A673 (cell line): ENCODE measurements at regions not wholly inside any gene's neighbourhood (a gene's known extent, or its start where the extent isn't known, plus 50 kb on each side); places are given as distances from the start of the nearest gene placed in this dataset.

Experiments
- CTCF ChIP-seq: fragments of 300-800, 200-600 bp; sonication (generic); conservative IDR thresholded peaks from 2 replicates; pipeline ENCODE4 v1.5.1; 2017; ENCODE audit warnings: low read depth, mild to moderate bottlenecking, antibody characterized with exemption, low read length, moderate library complexity, mixed read lengths
- EZH2 ChIP-seq: fragments of 200-600 bp; sonication (generic); IDR thresholded peaks from 2 replicates; pipeline ENCODE4 v1.6.1; 2017; ENCODE audit warnings: borderline replicate concordance, low read depth, mild to moderate bottlenecking, mixed read lengths, antibody characterized with exemption, low read length; ENCODE audit not compliant: poor library complexity, severe bottlenecking

GRCh38 chr1:188499690-188500089 lies 1670.9 kb downstream of the PLA2G4A start:
- TF ChIP-seq CTCF (no peak), EZH2 (no peak)
